Astrocyte (in vitro differentiated cells and primary cell): ENCODE measurements at regions not wholly inside any gene's neighbourhood (a gene's known extent, or its start where the extent isn't known, plus 50 kb on each side); places are given as distances from the start of the nearest gene placed in this dataset.

ENCODE experiments used
- DNase-seq: peaks from one replicate; pipeline ENCODE4 v3.0.0-alpha.2; 2010; ENCODE audit warnings: low read depth
- FAIRE-seq: peaks from 2 replicates; lab custom pipeline; 2011; peaks lifted over from hg19 to GRCh38; lab: Jason Lieb, UNC
- H2AFZ ChIP-seq: 2 replicates; pipeline ENCODE4 v1.6.0; 2012; ENCODE audit warnings: low read depth, low read length, inconsistent platforms
- H3K27ac ChIP-seq: 2 replicates; pipeline ENCODE4 v1.5.1; 2011; ENCODE audit warnings: low read depth, low read length, inconsistent platforms
- H3K27me3 ChIP-seq: 2 replicates; pipeline ENCODE4 v1.6.0; 2011; ENCODE audit warnings: low read length, inconsistent platforms; ENCODE audit not compliant: insufficient read depth
- H3K36me3 ChIP-seq: 2 replicates; pipeline ENCODE4 v1.5.1; 2011; ENCODE audit warnings: low read length, inconsistent platforms; ENCODE audit not compliant: insufficient read depth
- H3K4me1 ChIP-seq: 2 replicates; pipeline ENCODE4 v1.5.1; 2011; ENCODE audit warnings: low read length, inconsistent platforms; ENCODE audit not compliant: insufficient read depth
- H3K4me2 ChIP-seq: 2 replicates; pipeline ENCODE4 v1.6.0; 2012; ENCODE audit warnings: low read length, inconsistent platforms
- H3K4me3 ChIP-seq: 2 replicates; pipeline ENCODE4 v1.5.1; 2011; ENCODE audit warnings: low read depth, mild to moderate bottlenecking, low read length, inconsistent platforms; ENCODE audit not compliant: insufficient read depth
- H3K79me2 ChIP-seq: 2 replicates; pipeline ENCODE4 v1.6.0; 2012; ENCODE audit warnings: mild to moderate bottlenecking, low read length, inconsistent platforms; ENCODE audit not compliant: insufficient read depth
- H3K9ac ChIP-seq: 2 replicates; pipeline ENCODE4 v1.6.0; 2012; ENCODE audit warnings: mild to moderate bottlenecking, low read length, inconsistent platforms
- H3K9me3 ChIP-seq: 2 replicates; pipeline ENCODE4 v1.5.1; 2012; ENCODE audit warnings: low read depth, mild to moderate bottlenecking, low read length, inconsistent platforms; ENCODE audit not compliant: insufficient read depth
- H4K20me1 ChIP-seq: 2 replicates; pipeline ENCODE4 v1.6.0; 2012; ENCODE audit warnings: low read length, inconsistent platforms; ENCODE audit not compliant: insufficient read depth
- H3K27ac Mint-ChIP-seq: one replicate; pipeline ENCODE4 v1.8.0; 2021; ENCODE audit warnings: mild to moderate bottlenecking, mixed read lengths; ENCODE audit not compliant: unreplicated experiment
- H3K27me3 Mint-ChIP-seq: one replicate; pipeline ENCODE4 v1.8.0; 2021; ENCODE audit warnings: low read depth, mixed read lengths; ENCODE audit not compliant: unreplicated experiment
- H3K36me3 Mint-ChIP-seq: one replicate; pipeline ENCODE4 v1.8.0; 2021; ENCODE audit warnings: low read depth, mixed read lengths; ENCODE audit not compliant: unreplicated experiment
- H3K4me1 Mint-ChIP-seq: one replicate; pipeline ENCODE4 v1.8.0; 2021; ENCODE audit warnings: low read depth, mixed read lengths; ENCODE audit not compliant: unreplicated experiment
- H3K4me3 Mint-ChIP-seq: one replicate; pipeline ENCODE4 v1.8.0; 2021; ENCODE audit warnings: mild to moderate bottlenecking, moderate library complexity, mixed read lengths; ENCODE audit not compliant: unreplicated experiment
- H3K9me3 Mint-ChIP-seq: one replicate; pipeline ENCODE4 v1.8.0; 2021; ENCODE audit warnings: mild to moderate bottlenecking, mixed read lengths; ENCODE audit not compliant: unreplicated experiment
- CTCF ChIP-seq: IDR thresholded peaks from 2 replicates; pipeline ENCODE4 v1.5.1; 2011; ENCODE audit warnings: low read depth, mild to moderate bottlenecking, inconsistent platforms, low read length, moderate library complexity; ENCODE audit not compliant: insufficient read depth
- EZH2 ChIP-seq: IDR thresholded peaks from 2 replicates; pipeline ENCODE4 v1.6.1; 2012; ENCODE audit warnings: mild to moderate bottlenecking, low read length, inconsistent platforms; ENCODE audit not compliant: insufficient read depth

GRCh38 chr20:50392138-50392866 lies 117.9 kb upstream of the PTPN1 start:
- Mint-ChIP-seq H3K27me3 (peaks cover 43% of the 10 kb centered on the region), H3K4me3 (no peak overlapping the region), H3K4me1 (no peaks in the 10 kb centered on the region), H3K27ac (no peak overlapping the region), H3K9me3 (no peaks in the 10 kb centered on the region), H3K36me3 (no peaks in the 10 kb centered on the region)
- Histone ChIP-seq H3K9ac (no peak overlapping the region), H3K79me2 (no peaks in the 10 kb centered on the region), H3K36me3 (no peaks in the 10 kb centered on the region), H3K4me3 (no peak overlapping the region), H3K27ac (no peak overlapping the region), H3K27me3 (no peaks in the 10 kb centered on the region), H3K4me1 (peaks cover 9% of the 10 kb centered on the region), H3K4me2 (no peak overlapping the region), H4K20me1 (no peaks in the 10 kb centered on the region), H3K9me3 (no peaks in the 10 kb centered on the region), H2AFZ (no peak overlapping the region)
- DNase-seq, result no peak
- no peak for FAIRE-seq
- TF ChIP-seq CTCF (no peak), EZH2 (no peak)

GRCh38 chr20:50393242-50393641 lies 116.9 kb upstream of the PTPN1 start:
- Mint-ChIP-seq H3K4me1 (no peaks in the 10 kb centered on the region), H3K36me3 (no peaks in the 10 kb centered on the region), H3K27me3 (peaks cover 49% of the 10 kb centered on the region), H3K27ac (no peak overlapping the region), H3K9me3 (no peaks in the 10 kb centered on the region), H3K4me3 (no peak overlapping the region)
- H3K27me3 ChIP-seq, result no peaks in the 10 kb centered on the region
- H3K4me1 ChIP-seq, result peaks cover 1% of the 10 kb centered on the region
- no peak overlapping the region for H3K27ac ChIP-seq
- no peak overlapping the region for H3K4me3 ChIP-seq
- no peak overlapping the region for H3K4me2 ChIP-seq
- H3K9me3 ChIP-seq, result no peaks in the 10 kb centered on the region
- no peaks in the 10 kb centered on the region for H3K36me3 ChIP-seq
- FAIRE-seq, result no peak
- H4K20me1 ChIP-seq, result no peaks in the 10 kb centered on the region
- H3K79me2 ChIP-seq, result no peaks in the 10 kb centered on the region
- H3K9ac ChIP-seq, result no peak overlapping the region
- no peak overlapping the region for H2AFZ ChIP-seq
- TF ChIP-seq CTCF (no peak), EZH2 (no peak)
- no peak for DNase-seq

- H3K9ac ChIP-seq, result no peak overlapping the region
- H3K27me3 ChIP-seq, result no peaks in the 10 kb centered on the region
- H3K27me3 Mint-ChIP-seq, result peaks cover 42% of the 10 kb centered on the region
- H3K4me1 Mint-ChIP-seq, result peaks cover 2% of the 10 kb centered on the region
- H4K20me1 ChIP-seq, result no peaks in the 10 kb centered on the region
- DNase-seq (no peak), FAIRE-seq (no peak)
- H3K4me3 ChIP-seq, result no peak overlapping the region
- no peak overlapping the region for H2AFZ ChIP-seq
- H3K9me3 ChIP-seq, result no peaks in the 10 kb centered on the region
- no peak overlapping the region for H3K4me3 Mint-ChIP-seq
- H3K4me1 ChIP-seq, result peaks cover 2% of the 10 kb centered on the region
- no peaks in the 10 kb centered on the region for H3K36me3 ChIP-seq
- no peaks in the 10 kb centered on the region for H3K79me2 ChIP-seq
- no peak overlapping the region for H3K27ac ChIP-seq
- no peaks in the 10 kb centered on the region for H3K36me3 Mint-ChIP-seq
- no peak for TF ChIP-seq EZH2
- no peak for TF ChIP-seq CTCF
- H3K9me3 Mint-ChIP-seq, result no peaks in the 10 kb centered on the region
- H3K4me2 ChIP-seq, result no peak overlapping the region
- H3K27ac Mint-ChIP-seq, result no peak overlapping the region
These were observed 116.1 kb upstream of the PTPN1 start for GRCh38 chr20:50393990-50394561.
